GM10847 (cell line): ENCODE measurements at regions not wholly inside any gene's neighbourhood (a gene's known extent, or its start where the extent isn't known, plus 50 kb on each side); places are given as distances from the start of the nearest gene placed in this dataset.

Experiments
- POLR2A ChIP-seq: IDR thresholded peaks from 2 replicates; pipeline ENCODE4 v1.6.1; 2011; ENCODE audit not compliant: insufficient read length; ENCODE audit errors: extremely low read depth

GRCh38 chr14:65153101-65153500 lies 50.8 kb upstream of the MAX start:
- no peak for TF ChIP-seq POLR2A

DNA sequence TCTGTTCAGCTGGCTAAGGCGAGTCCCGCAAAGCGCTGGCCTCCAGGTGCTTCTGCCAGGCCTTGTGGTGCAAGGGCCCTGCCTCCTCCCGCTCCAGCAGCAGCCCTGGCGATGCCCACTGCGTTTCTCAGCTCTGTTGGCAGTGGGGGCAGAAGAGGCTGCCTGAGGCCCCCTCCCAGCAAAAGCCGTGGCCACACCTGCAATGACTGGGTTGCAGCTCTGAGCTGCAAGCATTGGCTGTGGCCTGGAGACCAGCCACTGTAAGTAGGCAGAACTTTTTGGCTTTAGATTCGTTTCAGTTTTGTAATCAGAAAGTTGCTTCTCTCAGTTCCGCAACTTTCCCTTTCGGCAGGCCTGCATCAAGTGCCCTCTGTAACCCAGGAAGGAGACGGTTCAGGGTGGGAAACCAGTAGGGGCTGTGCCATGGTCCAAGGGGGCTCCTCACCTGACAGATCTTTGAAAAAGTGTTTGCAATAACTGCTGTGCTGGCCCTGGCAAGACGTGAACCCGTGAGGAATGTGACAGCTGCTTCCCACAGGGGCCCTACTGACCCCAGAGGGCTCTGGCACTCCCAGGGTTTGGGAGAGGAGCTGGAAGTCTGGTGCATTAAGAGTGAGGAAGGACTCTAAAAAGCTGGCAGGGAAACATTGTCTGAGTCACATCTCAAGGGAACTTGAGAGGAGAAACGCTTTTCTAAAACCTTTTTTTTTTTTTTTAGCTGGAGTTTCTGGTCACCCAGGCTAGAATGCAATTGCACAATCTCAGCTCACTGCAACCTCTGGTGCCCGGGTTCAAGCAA lies 54.5 kb upstream of the MAX start:
- TF ChIP-seq POLR2A: no peak

- TF ChIP-seq POLR2A: no peak
Measured at GRCh38 chr14:65159281-65160062, 57.2 kb upstream of the MAX start.

DNA sequence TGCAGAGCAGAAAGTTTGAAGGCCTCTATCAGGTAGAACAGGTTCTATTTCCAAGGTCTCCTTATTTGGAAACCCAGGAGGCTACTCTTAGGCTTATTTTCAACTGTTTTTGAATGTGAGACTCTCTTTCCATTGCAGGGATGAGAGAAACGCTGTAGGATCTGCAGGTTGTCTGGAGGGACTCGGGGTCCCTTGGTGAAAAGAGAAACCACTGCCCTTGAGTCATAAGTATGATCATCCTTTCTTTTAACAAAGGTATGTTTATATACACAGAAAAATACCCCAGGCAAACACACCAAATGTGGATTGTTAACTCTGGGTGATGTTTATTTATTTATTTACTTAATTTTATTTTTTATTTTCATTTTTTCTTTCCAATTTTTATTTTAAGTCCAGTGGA lies 57.8 kb upstream of the MAX start:
- TF ChIP-seq POLR2A: no peak

DNA sequence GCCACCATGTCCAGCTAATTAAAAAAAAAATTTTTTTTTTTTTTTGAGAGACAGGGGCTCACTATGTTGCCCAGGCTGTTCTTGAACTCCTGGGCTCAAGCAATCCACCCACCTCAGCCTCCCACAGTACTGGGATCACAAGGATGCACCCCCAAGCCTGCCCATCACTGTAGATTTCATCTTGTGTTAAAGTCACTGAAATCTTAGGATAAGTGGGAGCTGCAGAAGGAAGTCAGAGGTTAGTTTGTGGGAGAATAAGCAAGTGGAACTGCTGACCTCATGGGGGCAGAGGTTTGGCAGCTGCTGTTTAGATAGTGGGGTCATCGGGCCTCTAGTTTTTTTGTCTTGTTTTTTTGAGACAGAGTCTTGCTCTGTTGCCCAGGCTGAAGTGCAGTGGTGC lies 59.7 kb upstream of the MAX start:
- no peak for TF ChIP-seq POLR2A

- no peak for TF ChIP-seq POLR2A
Measured at GRCh38 chr14:65164068-65164824, 61.9 kb upstream of the MAX start.

- no peak for TF ChIP-seq POLR2A
Measured at GRCh38 chr14:65164825-65165135, 62.5 kb upstream of the MAX start.

- TF ChIP-seq POLR2A: peak; percentile 24
Measured at GRCh38 chr14:65167072-65167645, 64.8 kb upstream of the MAX start.

GRCh38 chr14:65168840-65169239 lies 66.5 kb upstream of the MAX start:
- no peak for TF ChIP-seq POLR2A

DNA sequence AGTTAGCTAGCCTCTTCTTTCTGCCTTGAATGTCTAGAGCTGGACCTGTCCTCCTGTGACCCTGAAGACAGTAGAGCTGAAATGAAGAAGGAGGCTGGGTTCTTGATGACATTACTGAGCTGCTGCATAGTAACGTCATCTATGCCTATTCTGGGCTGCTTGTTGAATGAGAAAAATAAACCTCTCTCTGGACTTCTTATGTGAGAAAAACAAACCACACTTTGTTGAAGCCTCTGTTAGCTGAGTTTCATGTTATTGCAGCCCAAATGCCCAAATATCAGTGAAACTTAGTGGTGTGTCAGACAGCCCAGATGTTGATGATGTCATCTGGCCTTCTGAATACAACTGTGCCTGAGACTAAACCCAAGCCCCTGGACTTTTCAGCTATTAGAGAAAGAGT lies 67.0 kb upstream of the MAX start:
- no peak for TF ChIP-seq POLR2A

DNA sequence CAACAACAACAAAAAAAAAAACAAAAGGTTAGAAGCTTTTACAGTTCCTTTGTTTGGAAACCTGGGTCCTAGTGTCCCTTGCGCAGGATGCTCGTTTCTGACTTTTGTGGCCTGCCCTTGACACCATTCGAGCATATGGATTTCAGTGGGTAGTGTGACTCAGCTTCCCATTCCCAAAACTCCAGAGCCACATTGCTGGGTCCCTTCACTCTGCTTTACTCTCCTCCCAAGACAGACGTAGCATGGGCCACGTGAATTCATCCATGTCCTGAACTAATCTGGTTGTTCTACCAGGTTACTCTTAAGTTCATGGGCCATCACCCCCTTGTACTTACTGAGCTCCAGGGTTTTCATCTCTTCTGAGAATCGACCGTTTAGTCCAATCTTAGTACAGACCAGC lies 68.0 kb upstream of the MAX start:
- no peak for TF ChIP-seq POLR2A

- TF ChIP-seq POLR2A: no peak
Measured at GRCh38 chr14:65170768-65171507, 68.6 kb upstream of the MAX start.

DNA sequence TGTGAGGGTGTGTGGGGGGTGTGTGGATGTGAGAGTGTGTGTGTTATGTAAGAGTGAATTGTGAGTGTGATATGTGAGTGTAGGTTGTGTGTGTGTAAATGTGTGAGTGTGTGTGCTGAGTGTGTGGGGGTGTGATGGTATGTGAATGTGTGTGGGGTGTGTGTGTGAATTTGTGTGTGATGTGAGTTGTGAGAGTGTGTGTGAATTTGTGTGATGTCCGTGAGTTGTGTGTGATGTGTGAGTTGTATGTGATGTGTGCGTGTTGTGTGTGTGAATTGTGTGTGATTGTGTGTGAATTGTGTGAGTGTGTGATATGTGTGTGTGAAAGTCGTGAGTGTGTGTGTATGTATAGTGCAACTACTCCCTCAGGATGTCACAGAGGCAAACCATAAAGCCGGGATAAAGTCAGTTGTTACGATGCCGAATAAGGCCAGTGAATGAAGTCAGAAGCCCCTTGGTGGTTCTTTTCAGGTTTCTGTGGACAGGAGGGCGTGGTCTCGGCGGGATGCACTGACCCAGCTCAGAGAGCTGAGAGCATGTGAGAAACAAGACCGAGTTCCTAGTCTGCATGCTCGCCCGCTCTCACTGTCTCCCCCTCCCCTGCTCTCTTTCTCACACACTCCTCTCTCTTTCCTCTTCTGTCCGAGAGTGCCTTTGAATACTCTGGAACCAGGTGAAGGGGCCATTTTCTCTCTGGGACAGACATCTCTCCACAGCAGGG lies 71.8 kb upstream of the MAX start:
- no peak for TF ChIP-seq POLR2A

- TF ChIP-seq POLR2A: no peak
Measured at GRCh38 chr14:65174783-65175182, 72.5 kb upstream of the MAX start.
